ENCODE measurements at regions not wholly inside any gene's neighbourhood (a gene's known extent, or its start where the extent isn't known, plus 50 kb on each side); places are given as distances from the start of the nearest gene placed in this dataset.

DNA sequence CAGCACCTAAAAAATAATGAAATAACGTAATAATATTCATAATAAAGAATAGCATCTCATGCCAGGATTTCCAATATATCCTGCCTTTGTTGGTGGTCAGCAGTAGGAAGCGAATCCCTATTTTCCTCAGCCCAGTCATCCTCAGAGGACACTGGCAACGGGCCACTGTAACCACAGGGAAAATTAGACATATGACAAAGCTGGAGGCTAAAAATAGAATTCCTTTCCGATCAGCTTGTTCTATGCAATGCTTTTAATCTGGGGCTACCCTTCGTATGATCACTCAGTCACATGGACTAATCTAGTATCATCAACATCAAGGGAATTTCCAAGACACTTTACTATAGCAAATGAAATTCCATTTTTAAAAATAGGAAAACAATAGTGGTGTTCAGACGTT lies 246.9 kb upstream of the KCNJ16 start:
- TF ChIP-seq, protein P1, sequence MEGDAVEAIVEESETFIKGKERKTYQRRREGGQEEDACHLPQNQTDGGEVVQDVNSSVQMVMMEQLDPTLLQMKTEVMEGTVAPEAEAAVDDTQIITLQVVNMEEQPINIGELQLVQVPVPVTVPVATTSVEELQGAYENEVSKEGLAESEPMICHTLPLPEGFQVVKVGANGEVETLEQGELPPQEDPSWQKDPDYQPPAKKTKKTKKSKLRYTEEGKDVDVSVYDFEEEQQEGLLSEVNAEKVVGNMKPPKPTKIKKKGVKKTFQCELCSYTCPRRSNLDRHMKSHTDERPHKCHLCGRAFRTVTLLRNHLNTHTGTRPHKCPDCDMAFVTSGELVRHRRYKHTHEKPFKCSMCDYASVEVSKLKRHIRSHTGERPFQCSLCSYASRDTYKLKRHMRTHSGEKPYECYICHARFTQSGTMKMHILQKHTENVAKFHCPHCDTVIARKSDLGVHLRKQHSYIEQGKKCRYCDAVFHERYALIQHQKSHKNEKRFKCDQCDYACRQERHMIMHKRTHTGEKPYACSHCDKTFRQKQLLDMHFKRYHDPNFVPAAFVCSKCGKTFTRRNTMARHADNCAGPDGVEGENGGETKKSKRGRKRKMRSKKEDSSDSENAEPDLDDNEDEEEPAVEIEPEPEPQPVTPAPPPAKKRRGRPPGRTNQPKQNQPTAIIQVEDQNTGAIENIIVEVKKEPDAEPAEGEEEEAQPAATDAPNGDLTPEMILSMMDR (IDR thresholded peaks at IDR 0.05 in 4 of 5, conservative IDR thresholded peaks at IDR 0.05 in 1 of 5), result no peak
- TF ChIP-seq POLR2A (IDR thresholded peaks at IDR 0.05), result no peak
